ENCODE measurements at regions not wholly inside any gene's neighbourhood (a gene's known extent, or its start where the extent isn't known, plus 50 kb on each side); places are given as distances from the start of the nearest gene placed in this dataset.

GRCh38 chr13:48804821-48805601, 151.3 kb downstream of the CYSLTR2 start:
- H3K4me1 ChIP-seq, result no peaks in the 10 kb centered on the region
- no peak overlapping the region for H3K4me3 ChIP-seq
- H3K27me3 ChIP-seq, result no peaks in the 10 kb centered on the region
- no peak for DNase-seq (ENCODE audit: low spot score in 2 of 2)
- no peak overlapping the region for H3K27ac ChIP-seq
- intact Hi-C loops (cut with DNase I; ENCODE audit: low total_unique reads), result no loop called here
- TF ChIP-seq POLR2A (IDR thresholded peaks at IDR 0.05) (no peak), POLR2AphosphoS5 (IDR thresholded peaks at IDR 0.05) (no peak)
- TF ChIP-seq, protein P1, sequence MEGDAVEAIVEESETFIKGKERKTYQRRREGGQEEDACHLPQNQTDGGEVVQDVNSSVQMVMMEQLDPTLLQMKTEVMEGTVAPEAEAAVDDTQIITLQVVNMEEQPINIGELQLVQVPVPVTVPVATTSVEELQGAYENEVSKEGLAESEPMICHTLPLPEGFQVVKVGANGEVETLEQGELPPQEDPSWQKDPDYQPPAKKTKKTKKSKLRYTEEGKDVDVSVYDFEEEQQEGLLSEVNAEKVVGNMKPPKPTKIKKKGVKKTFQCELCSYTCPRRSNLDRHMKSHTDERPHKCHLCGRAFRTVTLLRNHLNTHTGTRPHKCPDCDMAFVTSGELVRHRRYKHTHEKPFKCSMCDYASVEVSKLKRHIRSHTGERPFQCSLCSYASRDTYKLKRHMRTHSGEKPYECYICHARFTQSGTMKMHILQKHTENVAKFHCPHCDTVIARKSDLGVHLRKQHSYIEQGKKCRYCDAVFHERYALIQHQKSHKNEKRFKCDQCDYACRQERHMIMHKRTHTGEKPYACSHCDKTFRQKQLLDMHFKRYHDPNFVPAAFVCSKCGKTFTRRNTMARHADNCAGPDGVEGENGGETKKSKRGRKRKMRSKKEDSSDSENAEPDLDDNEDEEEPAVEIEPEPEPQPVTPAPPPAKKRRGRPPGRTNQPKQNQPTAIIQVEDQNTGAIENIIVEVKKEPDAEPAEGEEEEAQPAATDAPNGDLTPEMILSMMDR (IDR thresholded peaks at IDR 0.05), result no peak
- no peaks in the 10 kb centered on the region for H3K36me3 ChIP-seq
- no peaks in the 10 kb centered on the region for H3K9me3 ChIP-seq

DNA sequence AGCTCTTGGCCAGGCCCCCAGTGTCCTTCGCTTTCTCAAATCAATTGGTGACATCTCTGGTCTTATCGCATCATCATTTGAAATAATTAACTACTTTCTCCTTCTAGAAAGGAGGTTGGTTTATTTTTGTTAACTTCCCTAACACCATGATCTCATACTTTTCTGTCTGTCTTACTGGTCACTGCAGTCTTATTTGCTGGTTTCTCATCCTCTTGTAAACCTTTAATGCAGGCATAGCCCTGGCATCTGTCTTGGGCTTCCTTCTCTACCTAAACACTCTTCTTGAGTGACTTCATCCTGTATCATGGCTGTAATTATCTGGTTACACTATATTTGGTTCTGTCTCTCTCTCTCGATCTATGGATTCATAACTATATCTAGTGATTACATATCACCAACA, 152.8 kb downstream of the CYSLTR2 start:
- TF ChIP-seq POLR2AphosphoS5 (IDR thresholded peaks at IDR 0.05), result no peak
- TF ChIP-seq, protein P1 (IDR thresholded peaks at IDR 0.05), result no peak
- no peak overlapping the region for H3K4me3 ChIP-seq
- intact Hi-C loops (cut with DNase I; ENCODE audit: low total_unique reads), result no loop called here
- no peaks in the 10 kb centered on the region for H3K36me3 ChIP-seq
- no peak overlapping the region for H3K27ac ChIP-seq
- no peaks in the 10 kb centered on the region for H3K27me3 ChIP-seq
- H3K4me1 ChIP-seq, result no peaks in the 10 kb centered on the region
- no peaks in the 10 kb centered on the region for H3K9me3 ChIP-seq
- no peak for DNase-seq (ENCODE audit: low spot score in 2 of 2)

DNA sequence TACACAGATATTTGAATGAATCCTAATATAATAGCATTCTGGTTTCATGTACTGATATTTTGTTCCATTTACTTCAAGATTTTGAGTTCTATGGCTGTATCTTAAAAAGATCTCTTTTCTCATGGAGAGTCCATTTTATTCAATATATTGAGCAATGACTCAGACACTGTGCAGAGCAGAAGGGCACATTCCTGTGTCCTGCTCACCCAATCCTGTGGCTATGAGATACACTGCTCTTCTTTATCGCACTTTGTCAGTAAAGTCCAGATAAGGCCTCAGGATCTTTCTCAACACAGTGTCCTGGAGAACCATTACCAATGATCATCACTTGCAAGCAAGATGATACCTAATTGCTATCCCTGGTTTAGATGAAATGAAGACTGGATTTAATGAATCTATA, 155.0 kb downstream of the CYSLTR2 start:
- no peaks in the 10 kb centered on the region for H3K4me1 ChIP-seq
- H3K9me3 ChIP-seq, result no peaks in the 10 kb centered on the region
- no peaks in the 10 kb centered on the region for H3K36me3 ChIP-seq
- no peak for DNase-seq (ENCODE audit: low spot score in 2 of 2)
- no peak for TF ChIP-seq POLR2AphosphoS5 (IDR thresholded peaks at IDR 0.05)
- TF ChIP-seq, protein P1 (IDR thresholded peaks at IDR 0.05), result no peak
- no peak for TF ChIP-seq POLR2A (IDR thresholded peaks at IDR 0.05)
- H3K27me3 ChIP-seq, result no peaks in the 10 kb centered on the region
- H3K27ac ChIP-seq, result no peak overlapping the region
- intact Hi-C loops (cut with DNase I; ENCODE audit: low total_unique reads), result no loop called here
- no peak overlapping the region for H3K4me3 ChIP-seq

DNA sequence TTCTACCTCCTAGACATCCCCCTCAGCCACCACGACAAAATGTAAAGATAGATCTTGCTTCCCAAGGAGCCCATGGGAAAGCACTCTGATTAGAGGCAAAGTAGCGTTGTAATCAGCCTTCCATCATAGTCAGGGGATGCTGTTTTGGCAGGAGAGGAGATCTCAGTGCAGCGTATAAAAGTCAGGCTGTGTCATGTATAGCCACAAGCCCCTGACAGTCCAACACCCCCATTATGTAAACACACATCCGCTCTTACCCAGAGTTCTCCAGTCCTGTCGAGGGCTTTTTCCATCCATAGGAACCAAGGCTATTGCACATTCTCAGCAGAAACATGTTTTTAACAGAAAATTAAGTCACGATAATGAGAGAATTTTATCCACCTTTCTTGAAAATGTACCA, 156.3 kb downstream of the CYSLTR2 start:
- H3K27me3 ChIP-seq, result no peaks in the 10 kb centered on the region
- H3K9me3 ChIP-seq, result no peaks in the 10 kb centered on the region
- H3K27ac ChIP-seq, result no peak overlapping the region
- H3K4me3 ChIP-seq, result no peak overlapping the region
- no peak for DNase-seq (ENCODE audit: low spot score in 2 of 2)
- intact Hi-C loops (cut with DNase I; ENCODE audit: low total_unique reads), result no loop called here
- no peaks in the 10 kb centered on the region for H3K36me3 ChIP-seq
- no peaks in the 10 kb centered on the region for H3K4me1 ChIP-seq
- TF ChIP-seq POLR2AphosphoS5 (IDR thresholded peaks at IDR 0.05) (no peak), POLR2A (IDR thresholded peaks at IDR 0.05) (no peak)

- no peak for DNase-seq (ENCODE audit: low spot score in 2 of 2)
- Histone ChIP-seq H3K4me1 (peaks cover 0 to 3% of the 10 kb centered on the region in 2 donors), H3K27me3 (no peaks in the 10 kb centered on the region), H3K27ac (no peak overlapping the region), H3K4me3 (no peak overlapping the region), H3K9me3 (no peaks in the 10 kb centered on the region), H3K36me3 (no peaks in the 10 kb centered on the region)
- no peak for TF ChIP-seq POLR2AphosphoS5 (IDR thresholded peaks at IDR 0.05)
- TF ChIP-seq, protein P1 (IDR thresholded peaks at IDR 0.05), result no peak
- no peak for TF ChIP-seq POLR2A (IDR thresholded peaks at IDR 0.05)
- intact Hi-C loops (cut with DNase I; ENCODE audit: low total_unique reads), result no loop called here
These were observed 159.8 kb downstream of the CYSLTR2 start for GRCh38 chr13:48813518-48813917.
